ENCODE measurements at regions not wholly inside any gene's neighbourhood (a gene's known extent, or its start where the extent isn't known, plus 50 kb on each side); places are given as distances from the start of the nearest gene placed in this dataset.

DNA sequence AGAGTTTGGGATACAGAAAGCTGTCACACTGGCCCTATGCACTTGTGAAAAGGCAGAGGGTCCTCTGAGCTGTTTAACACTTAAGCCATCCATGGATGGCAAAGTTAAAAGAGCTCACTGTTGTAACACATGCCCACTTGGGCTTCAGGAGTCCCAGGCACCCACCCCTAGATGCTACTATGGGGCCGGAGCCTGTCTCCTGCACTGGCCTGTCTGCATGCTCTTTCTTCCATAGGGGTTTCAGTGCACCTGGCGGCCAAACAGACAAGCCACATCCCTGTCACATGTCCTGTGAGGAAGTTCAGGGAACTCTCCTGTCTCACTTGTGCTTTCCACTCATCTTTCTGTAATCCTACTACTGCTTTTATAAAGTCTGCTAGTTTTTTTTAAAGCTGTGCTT lies 2586.0 kb downstream of the PCDH7 start:
- no peak for TF ChIP-seq CEBPB (IDR thresholded peaks at IDR 0.05; ENCODE audit: low read depth)
- TF ChIP-seq ZNF274 (IDR thresholded peaks at IDR 0.05; ENCODE audit: low read depth, low read length): no peak
- TF ChIP-seq JUND (IDR thresholded peaks at IDR 0.05): no peak
- TF ChIP-seq YY1 (IDR thresholded peaks at IDR 0.05; ENCODE audit: extremely low read depth, insufficient replicate concordance, low read depth, low read length): no peak
- TF ChIP-seq EZH2 (IDR thresholded peaks at IDR 0.05): no peak
- no peak for TF ChIP-seq ZFX (IDR thresholded peaks at IDR 0.05)
- H3K36me3 ChIP-seq (ENCODE audit: control insufficient read depth in 1 of 2, insufficient read depth in 2 of 2, low read length in 2 of 2): no peaks in the 10 kb centered on the region
- H3K27me3 ChIP-seq (ENCODE audit: insufficient read depth, low read length): no peaks in the 10 kb centered on the region
- no peak overlapping the region for H3K9ac ChIP-seq (ENCODE audit: low read length)
- ATAC-seq (no peak), DNase-seq (ENCODE audit: low read depth, low spot score) (no peak)
- ChIA-PET RAD21 (ENCODE audit: low non-redundant PET in 1 of 2, low total read pairs in 2 of 2, uncharacterized antibody in 2 of 2, unreplicated experiment in 2 of 2) (no interaction called here), POLR2A (no interaction called here), CTCF (no interaction called here)
- no peaks in the 10 kb centered on the region for H4K20me1 ChIP-seq (ENCODE audit: insufficient read depth)
- no peaks in the 10 kb centered on the region for H3K9me3 ChIP-seq (ENCODE audit: control insufficient read depth in 1 of 2, insufficient read depth in 1 of 2, low read depth in 1 of 2, low read length in 2 of 2)
- no peaks in the 10 kb centered on the region for H3K79me2 ChIP-seq (ENCODE audit: insufficient read depth, low read length)
- no peak overlapping the region for H3K27ac ChIP-seq (ENCODE audit: low read depth, low read length)
- H2AFZ ChIP-seq (ENCODE audit: low read depth, low read length, poor library complexity, severe bottlenecking): no peak overlapping the region
- H3K4me1 ChIP-seq (ENCODE audit: control insufficient read depth in 1 of 2, insufficient read depth in 2 of 2, low read length in 2 of 2): no peaks in the 10 kb centered on the region
- BruUV-seq (replicated peaks): no TSS peak
- H3K4me2 ChIP-seq (ENCODE audit: low read length): no peak overlapping the region
- no peaks in the 10 kb centered on the region for H3K9me2 ChIP-seq (ENCODE audit: insufficient read depth)
- intact Hi-C loops (cut with micrococcal nuclease): no loop called here
- no peak overlapping the region for H3K4me3 ChIP-seq (replicated peaks in 1 of 2; ENCODE audit: low read depth in 1 of 2, low read length in 2 of 2)

DNA sequence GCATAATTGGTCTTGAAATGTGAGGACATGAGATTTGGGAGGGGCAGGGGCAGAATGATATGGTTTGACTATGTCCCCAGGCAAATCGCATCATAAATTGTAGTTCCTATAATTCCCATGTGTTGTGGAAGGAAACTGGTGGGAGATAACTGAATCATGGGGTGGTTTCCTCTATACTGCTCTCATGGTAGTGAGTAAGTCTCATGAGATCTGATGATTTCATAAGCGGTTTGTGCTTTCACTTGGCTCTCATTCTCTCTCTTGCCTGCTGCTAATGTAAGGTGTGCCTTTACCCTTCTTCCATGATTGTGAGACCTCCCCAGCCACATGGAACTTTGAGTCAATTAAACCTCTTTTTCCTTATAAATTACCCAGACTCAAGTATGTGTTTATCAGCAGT lies 2595.9 kb downstream of the PCDH7 start:
- CTCF ChIA-PET: no interaction called here
- H3K9me2 ChIP-seq (ENCODE audit: insufficient read depth): no peaks in the 10 kb centered on the region
- no peak overlapping the region for H3K27ac ChIP-seq (ENCODE audit: low read depth, low read length)
- H4K20me1 ChIP-seq (ENCODE audit: insufficient read depth): no peaks in the 10 kb centered on the region
- no peak overlapping the region for H2AFZ ChIP-seq (ENCODE audit: low read depth, low read length, poor library complexity, severe bottlenecking)
- H3K36me3 ChIP-seq (ENCODE audit: control insufficient read depth in 1 of 2, insufficient read depth in 2 of 2, low read length in 2 of 2): no peaks in the 10 kb centered on the region
- no TSS peak for BruUV-seq (replicated peaks)
- RAD21 ChIA-PET (ENCODE audit: low non-redundant PET in 1 of 2, low total read pairs in 2 of 2, uncharacterized antibody in 2 of 2, unreplicated experiment in 2 of 2): no interaction called here
- no peak for DNase-seq (ENCODE audit: low read depth, low spot score)
- H3K4me2 ChIP-seq (ENCODE audit: low read length): no peak overlapping the region
- no peak overlapping the region for H3K4me3 ChIP-seq (replicated peaks in 1 of 2; ENCODE audit: low read depth in 1 of 2, low read length in 2 of 2)
- POLR2A ChIA-PET: no interaction called here
- intact Hi-C loops (cut with micrococcal nuclease): no loop called here
- ATAC-seq: no peak
- H3K27me3 ChIP-seq (ENCODE audit: insufficient read depth, low read length): no peaks in the 10 kb centered on the region
- TF ChIP-seq, protein P1, sequence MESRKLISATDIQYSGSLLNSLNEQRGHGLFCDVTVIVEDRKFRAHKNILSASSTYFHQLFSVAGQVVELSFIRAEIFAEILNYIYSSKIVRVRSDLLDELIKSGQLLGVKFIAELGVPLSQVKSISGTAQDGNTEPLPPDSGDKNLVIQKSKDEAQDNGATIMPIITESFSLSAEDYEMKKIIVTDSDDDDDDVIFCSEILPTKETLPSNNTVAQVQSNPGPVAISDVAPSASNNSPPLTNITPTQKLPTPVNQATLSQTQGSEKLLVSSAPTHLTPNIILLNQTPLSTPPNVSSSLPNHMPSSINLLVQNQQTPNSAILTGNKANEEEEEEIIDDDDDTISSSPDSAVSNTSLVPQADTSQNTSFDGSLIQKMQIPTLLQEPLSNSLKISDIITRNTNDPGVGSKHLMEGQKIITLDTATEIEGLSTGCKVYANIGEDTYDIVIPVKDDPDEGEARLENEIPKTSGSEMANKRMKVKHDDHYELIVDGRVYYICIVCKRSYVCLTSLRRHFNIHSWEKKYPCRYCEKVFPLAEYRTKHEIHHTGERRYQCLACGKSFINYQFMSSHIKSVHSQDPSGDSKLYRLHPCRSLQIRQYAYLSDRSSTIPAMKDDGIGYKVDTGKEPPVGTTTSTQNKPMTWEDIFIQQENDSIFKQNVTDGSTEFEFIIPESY (IDR thresholded peaks at IDR 0.05; ENCODE audit: extremely low read depth, insufficient replicate concordance, low read length): no peak
- TF ChIP-seq TCF7L2 (IDR thresholded peaks at IDR 0.05; ENCODE audit: borderline replicate concordance, extremely low read depth, insufficient read depth, insufficient read length) (no peak), EGR1 (IDR thresholded peaks at IDR 0.05; ENCODE audit: low read depth) (no peak), ZNF274 (IDR thresholded peaks at IDR 0.05; ENCODE audit: low read depth, low read length) (no peak), YY1 (IDR thresholded peaks at IDR 0.05; ENCODE audit: extremely low read depth, insufficient replicate concordance, low read depth, low read length) (no peak), CEBPB (IDR thresholded peaks at IDR 0.05; ENCODE audit: low read depth) (no peak), SP1 (IDR thresholded peaks at IDR 0.05; ENCODE audit: low read depth) (no peak)
- TF ChIP-seq, protein P2, sequence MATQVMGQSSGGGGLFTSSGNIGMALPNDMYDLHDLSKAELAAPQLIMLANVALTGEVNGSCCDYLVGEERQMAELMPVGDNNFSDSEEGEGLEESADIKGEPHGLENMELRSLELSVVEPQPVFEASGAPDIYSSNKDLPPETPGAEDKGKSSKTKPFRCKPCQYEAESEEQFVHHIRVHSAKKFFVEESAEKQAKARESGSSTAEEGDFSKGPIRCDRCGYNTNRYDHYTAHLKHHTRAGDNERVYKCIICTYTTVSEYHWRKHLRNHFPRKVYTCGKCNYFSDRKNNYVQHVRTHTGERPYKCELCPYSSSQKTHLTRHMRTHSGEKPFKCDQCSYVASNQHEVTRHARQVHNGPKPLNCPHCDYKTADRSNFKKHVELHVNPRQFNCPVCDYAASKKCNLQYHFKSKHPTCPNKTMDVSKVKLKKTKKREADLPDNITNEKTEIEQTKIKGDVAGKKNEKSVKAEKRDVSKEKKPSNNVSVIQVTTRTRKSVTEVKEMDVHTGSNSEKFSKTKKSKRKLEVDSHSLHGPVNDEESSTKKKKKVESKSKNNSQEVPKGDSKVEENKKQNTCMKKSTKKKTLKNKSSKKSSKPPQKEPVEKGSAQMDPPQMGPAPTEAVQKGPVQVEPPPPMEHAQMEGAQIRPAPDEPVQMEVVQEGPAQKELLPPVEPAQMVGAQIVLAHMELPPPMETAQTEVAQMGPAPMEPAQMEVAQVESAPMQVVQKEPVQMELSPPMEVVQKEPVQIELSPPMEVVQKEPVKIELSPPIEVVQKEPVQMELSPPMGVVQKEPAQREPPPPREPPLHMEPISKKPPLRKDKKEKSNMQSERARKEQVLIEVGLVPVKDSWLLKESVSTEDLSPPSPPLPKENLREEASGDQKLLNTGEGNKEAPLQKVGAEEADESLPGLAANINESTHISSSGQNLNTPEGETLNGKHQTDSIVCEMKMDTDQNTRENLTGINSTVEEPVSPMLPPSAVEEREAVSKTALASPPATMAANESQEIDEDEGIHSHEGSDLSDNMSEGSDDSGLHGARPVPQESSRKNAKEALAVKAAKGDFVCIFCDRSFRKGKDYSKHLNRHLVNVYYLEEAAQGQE (IDR thresholded peaks at IDR 0.05; ENCODE audit: low read depth): no peak
- no peaks in the 10 kb centered on the region for H3K9me3 ChIP-seq (ENCODE audit: control insufficient read depth in 1 of 2, insufficient read depth in 1 of 2, low read depth in 1 of 2, low read length in 2 of 2)
- no peaks in the 10 kb centered on the region for H3K79me2 ChIP-seq (ENCODE audit: insufficient read depth, low read length)
- H3K9ac ChIP-seq (ENCODE audit: low read length): no peak overlapping the region
- no peaks in the 10 kb centered on the region for H3K4me1 ChIP-seq (ENCODE audit: control insufficient read depth in 1 of 2, insufficient read depth in 2 of 2, low read length in 2 of 2)

Data from HCT116 (cell line).